WTC11 (cell line): ENCODE measurements at regions not wholly inside any gene's neighbourhood (a gene's known extent, or its start where the extent isn't known, plus 50 kb on each side); places are given as distances from the start of the nearest gene placed in this dataset.

Source experiments
- CTCF ChIP-seq: fragments of 200-600 bp; IDR thresholded peaks from 2 replicates; pipeline ENCODE4 v1.8.0; 2022; ENCODE audit warnings: antibody characterized with exemption
- ELF4 ChIP-seq: sonication (generic); formaldehyde crosslinking; IDR thresholded peaks from 2 replicates; pipeline ENCODE4 v1.8.1; 2022; ENCODE audit warnings: low read depth, mild to moderate bottlenecking, moderate library complexity, missing genetic modification reagents
- IRF2 ChIP-seq: sonication (generic); formaldehyde crosslinking; IDR thresholded peaks from 2 replicates; pipeline ENCODE4 v1.8.0; 2022; ENCODE audit warnings: low read depth, missing genetic modification reagents, borderline replicate concordance
- NFYB ChIP-seq: sonication (generic); formaldehyde crosslinking; conservative IDR thresholded peaks from 2 replicates; pipeline ENCODE4 v1.8.0; 2022; ENCODE audit warnings: low read depth, missing genetic modification reagents
- OVOL2 ChIP-seq: fragments of 250-450 bp; sonication (Bioruptor Pico); IDR thresholded peaks from 2 replicates; pipeline ENCODE4 v1.9.0; 2021; ENCODE audit warnings: mild to moderate bottlenecking, borderline replicate concordance
- PRRX2 ChIP-seq: fragments of 250-450 bp; sonication (Bioruptor Pico); IDR thresholded peaks from 2 replicates; pipeline ENCODE4 v1.8.0; 2021; ENCODE audit warnings: mild to moderate bottlenecking
- SP1 ChIP-seq: sonication (generic); formaldehyde crosslinking; conservative IDR thresholded peaks from 2 replicates; pipeline ENCODE4 v1.8.1; 2022; ENCODE audit warnings: missing genetic modification reagents
- TCF7 ChIP-seq: sonication (generic); formaldehyde crosslinking; IDR thresholded peaks from 2 replicates; pipeline ENCODE4 v1.8.0; 2022; ENCODE audit warnings: mild to moderate bottlenecking, low read depth, missing genetic modification reagents, moderate library complexity
- ZNF416 ChIP-seq: fragments of 250-450 bp; sonication (Bioruptor Pico); IDR thresholded peaks from 2 replicates; pipeline ENCODE4 v1.9.0; 2021; ENCODE audit warnings: mild to moderate bottlenecking, inconsistent platforms

DNA sequence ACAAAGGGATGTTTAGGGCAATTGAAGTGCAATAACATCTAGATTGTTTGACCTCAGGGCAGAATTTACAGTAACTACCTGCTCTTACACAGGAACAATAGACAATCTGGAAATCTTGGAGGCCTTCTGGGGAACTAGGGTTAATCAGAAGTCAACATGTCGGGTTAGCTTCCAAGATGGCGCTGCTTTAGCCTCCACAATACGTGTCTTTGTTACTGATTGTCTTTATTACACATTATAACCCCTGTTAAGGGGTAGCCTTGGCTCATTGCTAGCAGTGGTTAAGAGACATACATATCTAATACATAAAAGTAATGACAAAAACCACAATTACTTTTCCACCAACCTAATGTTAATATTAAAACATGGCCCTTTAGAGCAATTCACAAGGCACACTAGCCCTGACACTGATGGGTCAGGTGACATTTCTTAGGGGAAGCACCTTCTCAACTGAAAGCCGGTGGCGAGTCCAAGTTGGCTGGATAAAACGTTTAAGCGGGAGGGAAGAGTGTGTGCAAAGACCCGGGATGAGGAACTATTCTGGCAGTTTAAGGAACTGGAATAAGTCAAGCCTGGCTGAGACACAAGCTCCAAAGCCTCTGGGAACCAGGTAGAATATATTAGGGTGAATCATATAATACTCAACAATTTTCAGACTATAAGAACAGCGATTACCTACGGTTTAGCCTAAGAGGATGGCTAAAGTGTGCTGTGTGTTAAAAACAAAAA lies 236.9 kb downstream of the BCAS1 start:
- TF ChIP-seq SP1 (CRISPR knock-in tag) (no peak), ZNF416 (CRISPR knock-in tag) (no peak), IRF2 (CRISPR knock-in tag) (no peak), CTCF (no peak), PRRX2 (CRISPR knock-in tag) (no peak), OVOL2 (CRISPR knock-in tag) (no peak), NFYB (CRISPR knock-in tag) (no peak), ELF4 (CRISPR knock-in tag) (no peak), TCF7 (CRISPR knock-in tag) (no peak)
